IPS-20b (cell line): ENCODE measurements at regions not wholly inside any gene's neighbourhood (a gene's known extent, or its start where the extent isn't known, plus 50 kb on each side); places are given as distances from the start of the nearest gene placed in this dataset.
"Not testable (repeated sequence)": the region's sequence is repeated elsewhere in the genome, so short reads cannot be mapped to it uniquely, and the experiment has no call there.

Source experiments
- H3K27ac ChIP-seq: one replicate; pipeline ENCODE4 v1.5.1; 2013; ENCODE audit warnings: low read length
- H3K27me3 ChIP-seq: 2 replicates; pipeline ENCODE4 v1.6.1; 2013; ENCODE audit warnings: mild to moderate bottlenecking, low read length, inconsistent platforms; ENCODE audit not compliant: insufficient read depth
- H3K36me3 ChIP-seq: 2 replicates; pipeline ENCODE4 v1.6.1; 2013; ENCODE audit warnings: low read depth, mild to moderate bottlenecking, inconsistent platforms, low read length, moderate library complexity; ENCODE audit not compliant: insufficient read depth
- H3K4me1 ChIP-seq: 2 replicates; pipeline ENCODE4 v1.6.1; 2013; ENCODE audit warnings: mild to moderate bottlenecking, control low read depth, inconsistent platforms, low read length, moderate library complexity; ENCODE audit not compliant: insufficient read depth
- H3K4me3 ChIP-seq: 2 replicates; pipeline ENCODE4 v1.5.1; 2013; ENCODE audit warnings: mild to moderate bottlenecking, low read length, inconsistent platforms
- H3K9ac ChIP-seq: 2 replicates; pipeline ENCODE4 v1.6.1; 2013; ENCODE audit warnings: low read depth, mild to moderate bottlenecking, inconsistent platforms, low read length, moderate library complexity
- H3K9me3 ChIP-seq: 2 replicates; pipeline ENCODE4 v1.6.1; 2013; ENCODE audit warnings: mild to moderate bottlenecking, low read depth, low read length, inconsistent platforms; ENCODE audit not compliant: insufficient read depth

DNA sequence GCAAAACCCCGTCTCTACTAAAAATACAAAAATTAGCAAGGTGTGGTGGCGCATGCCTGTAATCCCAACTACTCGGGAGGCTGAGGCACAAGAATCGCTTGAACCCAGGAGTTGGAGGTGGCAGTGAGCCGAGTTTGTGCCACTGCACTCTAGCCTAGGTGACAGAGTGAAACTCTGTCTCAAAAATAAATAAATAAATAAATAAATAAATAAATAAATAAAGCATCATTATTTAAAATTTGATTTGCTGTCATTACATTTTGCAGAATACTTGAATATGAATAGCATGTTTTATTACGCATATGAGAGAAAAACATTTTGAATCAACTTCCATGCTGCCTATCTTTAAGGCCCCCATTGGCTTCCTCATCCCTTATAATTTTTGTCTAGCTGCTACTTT lies 53.4 kb upstream of the MED14 start:
- H3K4me3 ChIP-seq, H3K4me1 ChIP-seq, H3K27ac ChIP-seq, H3K27me3 ChIP-seq, H3K36me3 ChIP-seq, H3K9ac ChIP-seq, H3K9me3 ChIP-seq: not testable (repeated sequence)

DNA sequence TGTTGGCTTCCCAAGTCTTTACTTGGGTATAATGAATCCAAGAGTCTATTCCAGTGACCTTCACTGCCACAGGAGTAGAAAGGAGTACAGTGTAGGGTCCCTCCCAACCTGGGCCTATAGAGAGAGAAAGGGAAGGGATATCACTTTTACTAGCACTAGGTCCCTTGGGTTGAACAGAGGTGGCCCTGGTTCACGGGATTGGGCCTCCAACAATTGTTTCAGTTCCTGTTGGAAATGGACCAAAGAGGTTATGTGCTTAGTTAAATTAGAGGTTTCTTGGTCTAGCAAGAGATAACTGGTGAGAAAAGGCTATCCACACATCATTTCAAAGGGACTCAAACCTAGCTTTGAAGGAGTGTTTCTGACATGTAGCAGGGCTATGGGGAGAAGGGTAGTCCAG lies 57.1 kb upstream of the MED14 start:
- Histone ChIP-seq H3K36me3 (no peaks in the 10 kb centered on the region), H3K27me3 (no peaks in the 10 kb centered on the region), H3K4me3 (no peak overlapping the region), H3K9me3 (no peaks in the 10 kb centered on the region), H3K9ac (no peak overlapping the region), H3K27ac (no peak overlapping the region), H3K4me1 (no peaks in the 10 kb centered on the region)

- not testable (repeated sequence) for H3K4me3 ChIP-seq, H3K36me3 ChIP-seq, H3K4me1 ChIP-seq, H3K9me3 ChIP-seq, H3K27ac ChIP-seq, H3K9ac ChIP-seq, H3K27me3 ChIP-seq
Measured at GRCh38 chrX:40794829-40795130, 59.4 kb upstream of the MED14 start.

GRCh38 chrX:40799745-40800144 lies 64.4 kb upstream of the MED14 start:
- not testable (repeated sequence) for H3K27me3 ChIP-seq, H3K27ac ChIP-seq, H3K4me3 ChIP-seq, H3K9ac ChIP-seq, H3K36me3 ChIP-seq, H3K4me1 ChIP-seq, H3K9me3 ChIP-seq

GRCh38 chrX:40805404-40805803 lies 70.1 kb upstream of the MED14 start:
- Histone ChIP-seq H3K27ac (no peak overlapping the region), H3K9me3 (no peaks in the 10 kb centered on the region), H3K36me3 (no peaks in the 10 kb centered on the region), H3K9ac (no peak overlapping the region), H3K27me3 (no peaks in the 10 kb centered on the region), H3K4me3 (no peak overlapping the region), H3K4me1 (no peaks in the 10 kb centered on the region)

GRCh38 chrX:40806513-40807220 lies 71.3 kb upstream of the MED14 start:
- H3K9ac ChIP-seq = no peak overlapping the region
- H3K27ac ChIP-seq = no peak overlapping the region
- H3K27me3 ChIP-seq = no peaks in the 10 kb centered on the region
- H3K4me1 ChIP-seq = no peaks in the 10 kb centered on the region
- H3K9me3 ChIP-seq = no peaks in the 10 kb centered on the region
- H3K4me3 ChIP-seq = no peak overlapping the region
- no peaks in the 10 kb centered on the region for H3K36me3 ChIP-seq

GRCh38 chrX:40807384-40807783 lies 72.0 kb upstream of the MED14 start:
- Histone ChIP-seq H3K36me3 (no peaks in the 10 kb centered on the region), H3K27ac (no peak overlapping the region), H3K9me3 (no peaks in the 10 kb centered on the region), H3K4me3 (no peak overlapping the region), H3K4me1 (no peaks in the 10 kb centered on the region), H3K27me3 (no peaks in the 10 kb centered on the region), H3K9ac (no peak overlapping the region)

- Histone ChIP-seq H3K4me3 (no peak overlapping the region), H3K9ac (no peak overlapping the region), H3K36me3 (no peaks in the 10 kb centered on the region), H3K4me1 (no peaks in the 10 kb centered on the region), H3K9me3 (no peaks in the 10 kb centered on the region), H3K27me3 (no peaks in the 10 kb centered on the region), H3K27ac (no peak overlapping the region)
Measured at GRCh38 chrX:40808203-40808602, 72.9 kb upstream of the MED14 start.

DNA sequence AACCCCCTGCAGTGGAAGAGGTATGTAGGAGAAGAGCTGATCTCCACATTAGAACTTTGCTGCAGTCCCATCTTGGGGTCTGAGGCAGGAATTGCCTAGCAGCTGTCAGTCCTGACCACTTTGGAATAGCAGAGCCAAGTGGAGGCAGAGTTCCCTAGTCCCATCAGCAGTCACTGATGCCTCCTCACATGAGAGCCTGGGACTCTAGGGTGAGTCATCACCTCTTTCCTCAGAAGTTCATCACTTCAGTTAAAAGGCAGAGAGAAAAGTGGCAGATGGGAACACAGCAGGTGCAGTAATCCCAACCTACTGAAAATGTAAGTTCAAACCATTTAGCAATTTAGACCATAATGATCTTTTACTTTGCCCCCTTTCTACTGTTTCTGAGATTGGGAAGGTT lies 73.9 kb upstream of the MED14 start:
- no peaks in the 10 kb centered on the region for H3K27me3 ChIP-seq
- no peak overlapping the region for H3K9ac ChIP-seq
- no peak overlapping the region for H3K27ac ChIP-seq
- no peaks in the 10 kb centered on the region for H3K4me1 ChIP-seq
- no peaks in the 10 kb centered on the region for H3K36me3 ChIP-seq
- H3K9me3 ChIP-seq = no peaks in the 10 kb centered on the region
- no peak overlapping the region for H3K4me3 ChIP-seq

GRCh38 chrX:40815045-40815444 lies 79.7 kb upstream of the MED14 start:
- not testable (repeated sequence) for H3K36me3 ChIP-seq, H3K27me3 ChIP-seq, H3K27ac ChIP-seq, H3K9me3 ChIP-seq, H3K4me3 ChIP-seq, H3K9ac ChIP-seq, H3K4me1 ChIP-seq

- Histone ChIP-seq H3K4me3 (no peak overlapping the region), H3K9me3 (no peaks in the 10 kb centered on the region), H3K36me3 (no peaks in the 10 kb centered on the region), H3K4me1 (0 out of 2 replicates have a peak, but pooled peaks cover 3% of the 10 kb centered on the region), H3K27me3 (no peaks in the 10 kb centered on the region), H3K27ac (peak overlapping the region; percentile 48), H3K9ac (no peak overlapping the region)
Measured at GRCh38 chrX:40816906-40817305, 81.6 kb upstream of the MED14 start.

GRCh38 chrX:40818236-40818635 lies 82.9 kb upstream of the MED14 start:
- Histone ChIP-seq H3K9me3 (no peaks in the 10 kb centered on the region), H3K36me3 (no peaks in the 10 kb centered on the region), H3K27me3 (no peaks in the 10 kb centered on the region), H3K4me3 (no peak overlapping the region), H3K4me1 (0 out of 2 replicates have a peak, but pooled peaks cover 3% of the 10 kb centered on the region), H3K27ac (no peak overlapping the region), H3K9ac (no peak overlapping the region)

DNA sequence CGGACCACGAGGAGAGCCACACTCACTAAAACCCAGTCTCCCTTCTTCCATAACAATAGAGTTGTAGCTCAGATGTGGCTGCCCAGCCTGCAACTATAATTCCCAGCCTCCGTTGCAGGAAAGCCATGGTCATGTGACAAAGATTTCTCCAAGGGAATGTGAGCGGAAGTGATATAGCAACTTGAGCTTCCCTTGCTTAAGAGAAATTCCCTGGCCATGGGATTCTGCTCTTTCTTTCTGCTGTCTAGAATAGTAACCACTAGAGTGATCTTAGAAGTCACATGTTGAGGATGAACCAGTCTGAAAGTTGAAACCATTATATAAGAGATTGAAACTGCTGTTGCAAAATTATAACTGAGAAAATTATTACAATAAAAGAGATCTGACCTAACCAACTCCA lies 86.4 kb upstream of the MED14 start:
- H3K27me3 ChIP-seq = no peaks in the 10 kb centered on the region
- H3K9me3 ChIP-seq = no peaks in the 10 kb centered on the region

More for the DNA sequence above, 86.4 kb upstream of the MED14 start:
- no peak overlapping the region for H3K9ac ChIP-seq
- 0 out of 2 replicates have a peak, but pooled peaks cover 3% of the 10 kb centered on the region for H3K4me1 ChIP-seq
- H3K4me3 ChIP-seq = no peak overlapping the region
- no peaks in the 10 kb centered on the region for H3K36me3 ChIP-seq
- H3K27ac ChIP-seq = no peak overlapping the region
